ENCODE measurements at regions not wholly inside any gene's neighbourhood (a gene's known extent, or its start where the extent isn't known, plus 50 kb on each side); places are given as distances from the start of the nearest gene placed in this dataset.

GRCh38 chr15:58293622-58294550 is 137.9 kb upstream of the LIPC start:
- Histone ChIP-seq H2AFZ (ENCODE audit: low read depth, low read length) (no peak overlapping the region), H3K27me3 (ENCODE audit: insufficient read depth, low read length) (no peaks in the 10 kb centered on the region), H3K4me1 (ENCODE audit: insufficient read depth, low read length) (peaks cover 17% of the 10 kb centered on the region), H3K36me3 (ENCODE audit: insufficient read depth, low read length) (no peaks in the 10 kb centered on the region), H3K4me3 (ENCODE audit: low read length) (no peak overlapping the region), H3K9me3 (ENCODE audit: low read length) (peaks cover 3% of the 10 kb centered on the region)

- H3K4me1 ChIP-seq (ENCODE audit: insufficient read depth, low read length): peaks cover 17% of the 10 kb centered on the region
- no peak overlapping the region for H3K4me3 ChIP-seq (ENCODE audit: low read length)
- H3K27me3 ChIP-seq (ENCODE audit: insufficient read depth, low read length): no peaks in the 10 kb centered on the region
- no peak overlapping the region for H2AFZ ChIP-seq (ENCODE audit: low read depth, low read length)
- peaks cover 5% of the 10 kb centered on the region for H3K9me3 ChIP-seq (ENCODE audit: low read length)
- H3K36me3 ChIP-seq (ENCODE audit: insufficient read depth, low read length): no peaks in the 10 kb centered on the region
Measured at GRCh38 chr15:58294681-58295254, 137.0 kb upstream of the LIPC start.

GRCh38 chr15:58295637-58296215 is 136.1 kb upstream of the LIPC start:
- Histone ChIP-seq H3K36me3 (ENCODE audit: insufficient read depth, low read length) (no peaks in the 10 kb centered on the region), H3K4me3 (ENCODE audit: low read length) (no peak overlapping the region), H3K4me1 (ENCODE audit: insufficient read depth, low read length) (peaks cover 17% of the 10 kb centered on the region), H3K27me3 (ENCODE audit: insufficient read depth, low read length) (no peaks in the 10 kb centered on the region), H3K9me3 (ENCODE audit: low read length) (peaks cover 5% of the 10 kb centered on the region), H2AFZ (ENCODE audit: low read depth, low read length) (no peak overlapping the region)

- Histone ChIP-seq H3K36me3 (ENCODE audit: insufficient read depth, low read length) (no peaks in the 10 kb centered on the region), H2AFZ (ENCODE audit: low read depth, low read length) (no peak overlapping the region), H3K4me1 (ENCODE audit: insufficient read depth, low read length) (peaks cover 17% of the 10 kb centered on the region), H3K27me3 (ENCODE audit: insufficient read depth, low read length) (no peaks in the 10 kb centered on the region), H3K4me3 (ENCODE audit: low read length) (no peak overlapping the region), H3K9me3 (ENCODE audit: low read length) (peaks cover 5% of the 10 kb centered on the region)
Measured at GRCh38 chr15:58296276-58296675, 135.5 kb upstream of the LIPC start.

- Histone ChIP-seq H3K4me3 (ENCODE audit: low read length) (no peak overlapping the region), H3K27me3 (ENCODE audit: insufficient read depth, low read length) (no peaks in the 10 kb centered on the region), H3K36me3 (ENCODE audit: insufficient read depth, low read length) (no peaks in the 10 kb centered on the region), H2AFZ (ENCODE audit: low read depth, low read length) (no peak overlapping the region), H3K9me3 (ENCODE audit: low read length) (peaks cover 5% of the 10 kb centered on the region), H3K4me1 (ENCODE audit: insufficient read depth, low read length) (peaks cover 17% of the 10 kb centered on the region)
Measured at GRCh38 chr15:58297639-58298038, 134.2 kb upstream of the LIPC start.

DNA sequence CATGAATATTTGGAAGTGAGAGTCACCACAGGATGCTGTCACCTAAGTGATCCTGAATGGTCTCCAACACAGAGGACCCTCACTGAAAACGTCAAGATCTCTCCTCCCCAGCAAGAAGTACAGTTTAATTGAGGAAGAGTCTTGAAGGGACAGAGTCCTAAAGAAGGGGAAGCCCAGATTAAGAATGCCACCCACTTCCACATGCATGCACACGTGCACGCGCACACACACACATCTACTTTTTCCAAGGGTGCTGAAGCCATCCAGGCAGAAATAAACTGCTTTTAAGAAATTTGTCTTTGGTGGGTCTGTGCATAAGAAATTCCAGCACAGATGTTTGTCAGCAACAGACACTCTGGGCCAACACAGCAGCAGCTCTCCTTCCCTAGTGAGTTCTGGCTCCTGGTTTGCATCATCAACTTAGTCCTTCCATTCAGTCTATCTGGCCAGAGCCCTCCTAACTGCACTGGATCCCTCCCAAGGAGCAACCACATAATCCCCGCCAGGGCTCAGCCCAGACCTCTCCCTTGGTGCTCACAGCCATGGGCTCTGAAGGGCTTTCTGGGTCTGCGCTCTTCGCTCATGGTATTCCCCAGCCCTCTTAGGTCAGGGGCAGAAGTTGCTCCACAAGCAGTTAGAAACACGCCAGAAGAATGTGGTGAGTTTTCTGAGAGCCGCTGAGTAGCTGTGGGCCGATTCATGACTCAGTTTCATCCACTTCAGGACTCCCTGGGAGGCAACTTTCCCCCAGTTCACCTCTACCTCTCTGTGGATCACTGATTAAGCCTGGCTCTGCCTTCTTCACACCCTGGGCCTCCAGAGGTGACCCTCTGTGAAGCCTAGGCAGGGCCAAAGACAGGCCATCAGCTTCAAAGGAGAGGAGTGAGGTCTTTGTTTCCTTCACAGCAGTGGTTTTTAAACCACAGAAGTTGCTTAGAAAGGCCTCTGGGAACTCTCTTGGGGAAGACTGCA is 132.6 kb upstream of the LIPC start:
- peaks cover 12% of the 10 kb centered on the region for H3K4me1 ChIP-seq (ENCODE audit: insufficient read depth, low read length)
- no peak overlapping the region for H2AFZ ChIP-seq (ENCODE audit: low read depth, low read length)
- no peaks in the 10 kb centered on the region for H3K36me3 ChIP-seq (ENCODE audit: insufficient read depth, low read length)
- peaks cover 3% of the 10 kb centered on the region for H3K9me3 ChIP-seq (ENCODE audit: low read length)
- no peak overlapping the region for H3K4me3 ChIP-seq (ENCODE audit: low read length)
- H3K27me3 ChIP-seq (ENCODE audit: insufficient read depth, low read length): no peaks in the 10 kb centered on the region

GRCh38 chr15:58302832-58303231 is 129.0 kb upstream of the LIPC start:
- no peak overlapping the region for H3K4me3 ChIP-seq (ENCODE audit: low read length)
- no peaks in the 10 kb centered on the region for H3K36me3 ChIP-seq (ENCODE audit: insufficient read depth, low read length)
- H3K4me1 ChIP-seq (ENCODE audit: insufficient read depth, low read length): peaks cover 18% of the 10 kb centered on the region
- no peaks in the 10 kb centered on the region for H3K27me3 ChIP-seq (ENCODE audit: insufficient read depth, low read length)
- H3K9me3 ChIP-seq (ENCODE audit: low read length): peaks cover 3% of the 10 kb centered on the region
- H2AFZ ChIP-seq (ENCODE audit: low read depth, low read length): no peak overlapping the region

GRCh38 chr15:58303236-58303635 is 128.6 kb upstream of the LIPC start:
- Histone ChIP-seq H3K4me3 (ENCODE audit: low read length) (no peak overlapping the region), H2AFZ (ENCODE audit: low read depth, low read length) (no peak overlapping the region), H3K9me3 (ENCODE audit: low read length) (peaks cover 3% of the 10 kb centered on the region), H3K36me3 (ENCODE audit: insufficient read depth, low read length) (no peaks in the 10 kb centered on the region), H3K27me3 (ENCODE audit: insufficient read depth, low read length) (no peaks in the 10 kb centered on the region), H3K4me1 (ENCODE audit: insufficient read depth, low read length) (peaks cover 19% of the 10 kb centered on the region)

DNA sequence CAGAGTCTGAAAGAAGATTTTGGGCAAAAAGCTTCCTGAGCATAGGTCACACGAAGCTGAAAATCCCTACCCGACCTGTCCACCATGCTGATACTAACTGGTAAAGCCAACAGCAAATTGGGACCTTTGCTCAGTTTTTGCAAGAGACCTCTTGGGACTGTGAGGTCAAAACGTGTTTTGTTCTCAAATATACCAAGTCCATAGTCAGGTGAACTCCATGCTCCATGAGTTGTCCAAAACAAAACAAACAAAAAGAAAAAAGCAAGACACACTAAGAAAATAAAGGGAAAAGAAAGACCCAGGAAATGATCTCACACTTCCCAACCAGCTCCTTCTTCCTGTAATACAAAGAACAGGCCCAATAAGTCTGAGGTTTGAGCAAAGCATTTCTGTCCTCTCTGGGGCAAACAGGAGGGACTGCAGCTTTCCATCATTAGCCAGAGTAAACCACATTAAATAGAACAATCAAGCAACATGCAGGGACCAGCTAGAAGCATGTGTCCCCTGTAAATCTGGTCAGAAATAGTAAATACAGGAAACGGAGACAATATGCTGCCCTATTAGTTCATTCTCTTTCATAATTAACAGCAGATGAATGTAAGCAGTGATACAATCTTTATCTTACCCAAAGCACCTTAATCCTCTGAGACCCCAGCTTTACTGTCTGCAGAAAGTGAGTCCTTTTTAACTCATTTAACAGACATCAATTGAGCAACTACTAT is 125.0 kb upstream of the LIPC start:
- no peaks in the 10 kb centered on the region for H3K9me3 ChIP-seq (ENCODE audit: low read length)
- no peak overlapping the region for H3K4me3 ChIP-seq (ENCODE audit: low read length)
- H3K4me1 ChIP-seq (ENCODE audit: insufficient read depth, low read length): peaks cover 19% of the 10 kb centered on the region
- no peaks in the 10 kb centered on the region for H3K36me3 ChIP-seq (ENCODE audit: insufficient read depth, low read length)
- no peaks in the 10 kb centered on the region for H3K27me3 ChIP-seq (ENCODE audit: insufficient read depth, low read length)
- no peak overlapping the region for H2AFZ ChIP-seq (ENCODE audit: low read depth, low read length)

DNA sequence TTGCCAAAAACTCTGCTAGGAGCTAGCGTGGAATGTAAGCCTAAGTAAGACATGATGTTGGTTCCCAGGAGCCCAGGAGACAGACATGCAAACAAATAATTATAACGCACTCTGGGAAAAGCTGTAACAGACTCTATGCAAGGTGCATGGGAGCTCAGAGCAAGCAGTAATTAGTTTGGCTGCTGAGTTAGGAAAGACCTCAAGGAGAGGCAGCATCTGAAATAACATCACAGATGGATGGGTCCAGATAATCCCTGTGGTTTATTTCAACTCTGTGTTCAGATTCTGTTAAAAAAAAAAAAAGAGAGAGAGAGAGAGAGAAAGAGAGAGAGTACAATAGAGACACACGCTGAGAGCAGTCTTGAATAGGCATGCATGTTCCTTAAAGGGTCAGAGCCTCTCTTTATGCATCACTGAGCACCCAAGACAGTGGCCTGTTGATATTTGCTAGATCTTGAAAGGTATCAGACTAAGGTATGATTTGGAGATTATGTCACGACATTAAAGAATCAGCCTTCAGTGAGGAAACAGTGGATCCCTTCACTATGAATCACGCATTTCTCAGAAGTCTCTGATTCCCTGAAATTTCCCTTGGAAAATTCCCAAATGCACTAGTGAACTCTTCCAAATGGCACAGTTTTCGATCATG is 124.4 kb upstream of the LIPC start:
- Histone ChIP-seq H2AFZ (ENCODE audit: low read depth, low read length) (no peak overlapping the region), H3K4me1 (ENCODE audit: insufficient read depth, low read length) (peaks cover 19% of the 10 kb centered on the region), H3K27me3 (ENCODE audit: insufficient read depth, low read length) (no peaks in the 10 kb centered on the region), H3K36me3 (ENCODE audit: insufficient read depth, low read length) (no peaks in the 10 kb centered on the region), H3K4me3 (ENCODE audit: low read length) (no peak overlapping the region), H3K9me3 (ENCODE audit: low read length) (no peaks in the 10 kb centered on the region)

DNA sequence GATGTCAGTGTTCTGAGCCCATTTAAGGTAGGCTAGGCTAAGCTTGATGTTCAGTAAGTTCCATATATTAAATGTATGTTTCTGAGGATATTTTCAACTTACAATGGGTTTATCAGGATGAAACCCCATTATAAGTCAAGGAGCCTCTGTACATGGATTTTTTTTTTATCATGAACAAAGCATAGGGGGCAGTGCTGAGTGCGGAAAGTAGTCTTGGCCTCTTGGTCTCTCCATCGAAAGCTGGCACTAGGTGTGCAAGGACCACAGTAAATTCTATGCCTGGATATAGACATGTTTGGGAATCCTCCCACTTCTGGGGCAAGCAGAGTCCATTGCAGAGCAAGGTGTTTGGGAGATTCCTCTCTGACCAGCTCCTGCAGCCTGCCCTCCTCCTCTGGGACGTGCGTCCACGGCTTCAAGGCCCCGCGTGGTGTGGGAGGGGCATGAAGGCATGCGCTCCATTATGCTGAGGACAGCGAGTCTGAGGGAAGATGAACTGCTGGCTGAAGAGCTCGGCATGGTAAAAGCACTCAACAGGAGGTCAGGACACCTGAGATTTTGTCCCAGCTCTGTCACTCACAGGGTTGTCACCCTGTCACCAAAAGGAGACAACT is 122.9 kb upstream of the LIPC start:
- Histone ChIP-seq H3K9me3 (ENCODE audit: low read length) (no peaks in the 10 kb centered on the region), H3K4me1 (ENCODE audit: insufficient read depth, low read length) (peaks cover 19% of the 10 kb centered on the region)

More for the DNA sequence above, 122.9 kb upstream of the LIPC start:
- Histone ChIP-seq H3K36me3 (ENCODE audit: insufficient read depth, low read length) (no peaks in the 10 kb centered on the region), H3K27me3 (ENCODE audit: insufficient read depth, low read length) (no peaks in the 10 kb centered on the region), H2AFZ (ENCODE audit: low read depth, low read length) (no peak overlapping the region), H3K4me3 (ENCODE audit: low read length) (no peak overlapping the region)
